DND-41 (cell line): ENCODE measurements at regions not wholly inside any gene's neighbourhood (a gene's known extent, or its start where the extent isn't known, plus 50 kb on each side); places are given as distances from the start of the nearest gene placed in this dataset.

Source experiments
- CTCF ChIP-seq: IDR thresholded peaks from 2 replicates; pipeline ENCODE4 v1.5.1; 2012; ENCODE audit warnings: borderline replicate concordance, low read length, moderate library complexity, mild to moderate bottlenecking; ENCODE audit not compliant: poor library complexity, severe bottlenecking; ENCODE audit errors: extremely low read depth
- EZH2 ChIP-seq: IDR thresholded peaks from 3 replicates; pipeline ENCODE4 v1.6.1; 2012; ENCODE audit warnings: borderline replicate concordance, low read depth, mild to moderate bottlenecking, moderate library complexity, low read length, inconsistent platforms; ENCODE audit not compliant: severe bottlenecking

- TF ChIP-seq CTCF (no peak), EZH2 (no peak)
Measured at GRCh38 chr6:104404377-104404776, 455.3 kb downstream of the HACE1 start.
